GM10266 (cell line): ENCODE measurements at regions not wholly inside any gene's neighbourhood (a gene's known extent, or its start where the extent isn't known, plus 50 kb on each side); places are given as distances from the start of the nearest gene placed in this dataset.

Experiments
- DNase-seq: peaks from one replicate; pipeline ENCODE4 v3.0.0; 2012; ENCODE audit errors: extremely low spot score
- CTCF ChIP-seq: IDR thresholded peaks from 2 replicates; pipeline ENCODE4 v1.5.1; 2012; ENCODE audit warnings: mild to moderate bottlenecking, low read depth; ENCODE audit not compliant: control insufficient read depth, insufficient read depth; ENCODE audit errors: missing control alignments

- TF ChIP-seq CTCF = peak; percentile 53
- peak; percentile 69 for DNase-seq
These were observed 77.0 kb downstream of the ZNF280B start for GRCh38 chr22:22431271-22432220.

DNA sequence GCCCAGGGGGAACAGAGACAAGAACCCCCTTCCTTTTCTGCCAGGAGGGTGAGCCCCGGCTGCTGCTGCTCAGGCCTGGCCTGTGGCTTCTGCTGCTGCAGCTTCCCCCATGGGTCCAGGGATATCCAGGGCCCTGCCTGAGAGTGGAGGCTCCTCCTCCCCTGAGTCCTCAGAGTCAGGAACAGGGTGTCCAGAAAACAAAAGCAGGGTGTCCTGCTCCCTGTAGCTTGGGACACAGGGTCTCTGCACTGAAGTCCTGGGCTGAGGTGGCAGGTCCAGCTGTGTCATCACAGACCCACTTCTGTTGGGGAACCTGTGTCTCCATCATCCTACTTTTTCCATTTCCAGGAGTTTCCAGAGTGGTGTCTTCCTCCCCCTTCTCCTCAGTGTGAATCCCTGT lies 76.1 kb downstream of the ZNF280B start:
- no peak for DNase-seq
- TF ChIP-seq CTCF = no peak

- TF ChIP-seq CTCF = no peak
- DNase-seq = no peak
These were observed 75.6 kb downstream of the ZNF280B start for GRCh38 chr22:22432937-22433336.

DNA sequence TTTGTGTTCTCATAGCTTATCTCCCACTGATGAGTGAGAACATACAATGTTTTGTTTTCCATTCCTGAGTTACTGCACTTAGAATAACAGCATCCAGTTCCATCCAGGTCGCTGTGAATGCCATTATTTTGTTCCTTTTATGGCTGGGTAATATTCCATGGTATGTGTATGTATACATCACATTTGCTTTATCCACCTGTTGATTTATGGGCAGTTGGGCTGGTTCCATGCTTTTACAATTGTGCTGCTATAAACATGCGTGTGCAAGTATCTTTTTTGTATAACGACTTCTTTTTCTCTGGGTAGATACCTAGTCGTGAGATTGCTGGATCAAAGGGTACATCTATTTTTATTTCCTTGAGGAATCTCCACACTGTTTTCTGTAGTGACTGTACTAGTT lies 74.8 kb downstream of the ZNF280B start:
- TF ChIP-seq CTCF = no peak
- no peak for DNase-seq
